Smooth muscle cell (in vitro differentiated cells): ENCODE measurements at regions not wholly inside any gene's neighbourhood (a gene's known extent, or its start where the extent isn't known, plus 50 kb on each side); places are given as distances from the start of the nearest gene placed in this dataset.

Experiments
- DNase-seq: peaks from one replicate; lab custom pipeline; 2025; ENCODE audit not compliant: unreplicated experiment; lab: John Stamatoyannopoulos, UW
- H2AFZ ChIP-seq: fragments of 200-600 bp; sonication (generic); 2 replicates; pipeline ENCODE4 v1.6.0; 2016; ENCODE audit warnings: antibody characterized with exemption, low read depth, mild to moderate bottlenecking
- H3F3A ChIP-seq: fragments of 200-600 bp; sonication (generic); 2 replicates; pipeline ENCODE4 v1.6.0; 2017; ENCODE audit warnings: antibody characterized with exemption, low read depth
- H3K27ac ChIP-seq: fragments of 200-600 bp; sonication (generic); 2 replicates; pipeline ENCODE4 v1.5.1; 2016; ENCODE audit warnings: low read depth, mild to moderate bottlenecking
- H3K27me3 ChIP-seq: fragments of 200-600 bp; sonication (generic); 2 replicates; pipeline ENCODE4 v1.6.1; 2016; ENCODE audit warnings: low read depth, mild to moderate bottlenecking
- H3K36me3 ChIP-seq: fragments of 200-600 bp; sonication (generic); 2 replicates; pipeline ENCODE4 v1.5.1; 2016; ENCODE audit warnings: low read depth
- H3K4me1 ChIP-seq: fragments of 200-600 bp; sonication (generic); 2 replicates; pipeline ENCODE4 v1.5.1; 2016; ENCODE audit warnings: low read depth
- H3K4me2 ChIP-seq: fragments of 200-600 bp; sonication (generic); 2 replicates; pipeline ENCODE4 v1.6.0; 2016; ENCODE audit warnings: mild to moderate bottlenecking
- H3K4me3 ChIP-seq: fragments of 200-600 bp; sonication (generic); 2 replicates; pipeline ENCODE4 v1.5.1; 2016; ENCODE audit warnings: mild to moderate bottlenecking
- H3K79me2 ChIP-seq: fragments of 200-600 bp; sonication (generic); 2 replicates; pipeline ENCODE4 v1.6.0; 2016; ENCODE audit warnings: low read depth, mild to moderate bottlenecking
- H3K9ac ChIP-seq: fragments of 200-600 bp; sonication (generic); 2 replicates; pipeline ENCODE4 v1.6.0; 2016; ENCODE audit warnings: low read depth
- H3K9me3 ChIP-seq: fragments of 200-600 bp; sonication (generic); replicated peaks from 2 replicates; pipeline ENCODE4 v1.5.1; 2016; ENCODE audit warnings: low read depth
- H4K20me1 ChIP-seq: fragments of 200-600 bp; sonication (generic); 2 replicates; pipeline ENCODE4 v1.6.0; 2016; ENCODE audit warnings: low read depth
- CTCF ChIP-seq: fragments of 200-600 bp; sonication (generic); IDR thresholded peaks from 2 replicates; pipeline ENCODE4 v1.5.1; 2017; ENCODE audit warnings: borderline replicate concordance, mild to moderate bottlenecking, antibody characterized with exemption; ENCODE audit not compliant: insufficient read depth, poor library complexity, severe bottlenecking
- WGBS: methylation state at CpG from one replicate; pipeline ENCODE4 v1.1.7; 2016; ENCODE audit warnings: low lambda C conversion rate; 5-methylcytosine and 5-hydroxymethylcytosine counted together

- Histone ChIP-seq H3K4me3 (no peak overlapping the region), H3K9me3 (no peaks in the 10 kb centered on the region), H3K27me3 (no peaks in the 10 kb centered on the region), H3F3A (no peaks in the 10 kb centered on the region), H3K9ac (no peak overlapping the region), H4K20me1 (no peaks in the 10 kb centered on the region), H3K4me1 (no peaks in the 10 kb centered on the region), H3K79me2 (no peaks in the 10 kb centered on the region), H2AFZ (no peak overlapping the region), H3K36me3 (no peaks in the 10 kb centered on the region), H3K27ac (no peak overlapping the region), H3K4me2 (no peak overlapping the region)
- WGBS = 67% methylated on average over 9 of the region's 9 CpGs
- DNase-seq = no peak
- no peak for TF ChIP-seq CTCF
Measured at GRCh38 chr7:135825406-135825805, 76.8 kb upstream of the FAM180A start.

GRCh38 chr7:135822376-135822775 is 73.8 kb upstream of the FAM180A start:
- WGBS = 92% methylated on average over 6 of the region's 6 CpGs
- Histone ChIP-seq H3K9me3 (no peaks in the 10 kb centered on the region), H3F3A (no peaks in the 10 kb centered on the region), H3K4me1 (no peaks in the 10 kb centered on the region), H2AFZ (no peak overlapping the region), H3K36me3 (no peaks in the 10 kb centered on the region), H3K79me2 (no peaks in the 10 kb centered on the region), H3K4me3 (no peak overlapping the region), H4K20me1 (no peaks in the 10 kb centered on the region), H3K27me3 (no peaks in the 10 kb centered on the region), H3K4me2 (no peak overlapping the region), H3K9ac (no peak overlapping the region), H3K27ac (no peak overlapping the region)
- DNase-seq = no peak
- no peak for TF ChIP-seq CTCF

- Histone ChIP-seq H3K4me3 (no peak overlapping the region), H2AFZ (no peak overlapping the region), H4K20me1 (no peaks in the 10 kb centered on the region), H3K9me3 (no peaks in the 10 kb centered on the region), H3K27ac (no peak overlapping the region), H3K9ac (no peak overlapping the region), H3F3A (no peaks in the 10 kb centered on the region), H3K36me3 (no peaks in the 10 kb centered on the region), H3K4me2 (no peak overlapping the region), H3K27me3 (no peaks in the 10 kb centered on the region), H3K79me2 (no peaks in the 10 kb centered on the region), H3K4me1 (no peaks in the 10 kb centered on the region)
- WGBS = 90% methylated on average over 11 of the region's 11 CpGs
- DNase-seq = no peak
- no peak for TF ChIP-seq CTCF
Measured at GRCh38 chr7:135817583-135817982, 69.0 kb upstream of the FAM180A start.

- no peak overlapping the region for H3K9ac ChIP-seq
- no peak for TF ChIP-seq CTCF
- WGBS = 68% methylated on average over 3 of the region's 3 CpGs
Measured at GRCh38 chr7:135815033-135815432, 66.4 kb upstream of the FAM180A start.

More at GRCh38 chr7:135815033-135815432, 66.4 kb upstream of the FAM180A start:
- Histone ChIP-seq H3F3A (no peaks in the 10 kb centered on the region), H3K36me3 (no peaks in the 10 kb centered on the region), H3K4me3 (no peak overlapping the region), H3K4me2 (no peak overlapping the region), H3K27me3 (no peaks in the 10 kb centered on the region), H3K9me3 (no peaks in the 10 kb centered on the region), H4K20me1 (no peaks in the 10 kb centered on the region), H2AFZ (no peak overlapping the region), H3K27ac (no peak overlapping the region), H3K79me2 (no peaks in the 10 kb centered on the region), H3K4me1 (no peaks in the 10 kb centered on the region)
- DNase-seq = no peak
